Mesenchymal stem cell (in vitro differentiated cells and primary cell): ENCODE measurements at regions not wholly inside any gene's neighbourhood (a gene's known extent, or its start where the extent isn't known, plus 50 kb on each side); places are given as distances from the start of the nearest gene placed in this dataset.

Experiments used
- DNase-seq: peaks from one replicate; pipeline ENCODE4 v3.0.0-alpha.2; 2013
- H2AFZ ChIP-seq: one replicate; pipeline ENCODE4 v1.6.1; 2013; ENCODE audit warnings: low read depth, mild to moderate bottlenecking, control low read depth, inconsistent platforms, low read length, moderate library complexity
- H2AK5ac ChIP-seq: 2 replicates; pipeline ENCODE4 v1.6.1; 2013; ENCODE audit warnings: low read length, moderate library complexity, mild to moderate bottlenecking, inconsistent platforms; ENCODE audit not compliant: severe bottlenecking
- H2BK120ac ChIP-seq: one replicate; pipeline ENCODE4 v1.6.1; 2013; ENCODE audit warnings: low read depth, mild to moderate bottlenecking, inconsistent platforms, low read length, moderate library complexity
- H2BK12ac ChIP-seq, 2 experiments: one replicate each; pipeline ENCODE4 v1.6.1; 2013; ENCODE audit warnings: inconsistent platforms in 2 of 2, low read length in 2 of 2, mild to moderate bottlenecking in 2 of 2, moderate library complexity in 2 of 2, control low read depth in 1 of 2
- H2BK15ac ChIP-seq: one replicate; pipeline ENCODE4 v1.6.1; 2013; ENCODE audit warnings: mild to moderate bottlenecking, low read depth, inconsistent platforms; ENCODE audit not compliant: poor library complexity, severe bottlenecking
- H2BK5ac ChIP-seq: 2 replicates; pipeline ENCODE4 v1.6.1; 2013; ENCODE audit warnings: low read depth, mild to moderate bottlenecking, low read length, control low read depth, inconsistent platforms; ENCODE audit not compliant: poor library complexity, severe bottlenecking
- H3K14ac ChIP-seq, 2 experiments: one replicate each; pipeline ENCODE4 v1.6.1; 2013; ENCODE audit warnings: inconsistent platforms in 2 of 2, low read length in 2 of 2, control low read depth in 1 of 2, mild to moderate bottlenecking in 1 of 2, moderate library complexity in 1 of 2
- H3K18ac ChIP-seq, 2 experiments: one replicate each; pipeline ENCODE4 v1.6.1; 2013; ENCODE audit warnings: inconsistent platforms in 2 of 2, low read length in 2 of 2, control low read depth in 1 of 2, low read depth in 1 of 2, mild to moderate bottlenecking in 1 of 2
- H3K23ac ChIP-seq, 2 experiments: one replicate each; pipeline ENCODE4 v1.6.1; 2013; ENCODE audit warnings: inconsistent platforms in 2 of 2, low read length in 2 of 2, mild to moderate bottlenecking in 2 of 2, moderate library complexity in 2 of 2, control low read depth in 1 of 2
- H3K27ac ChIP-seq: 2 replicates; pipeline ENCODE4 v1.5.1; 2013; ENCODE audit warnings: mild to moderate bottlenecking, moderate library complexity, low read length, control low read depth, inconsistent platforms; ENCODE audit not compliant: poor library complexity, severe bottlenecking
- H3K27me3 ChIP-seq, 2 experiments: 2 replicates each; pipeline versions ENCODE4 v1.6.1 to v1.7.0; 2013; ENCODE audit warnings: low read length in 2 of 2, mild to moderate bottlenecking in 2 of 2, moderate library complexity in 2 of 2, control low read depth in 1 of 2, inconsistent platforms in 1 of 2; ENCODE audit not compliant: control insufficient read depth in 1 of 2, insufficient read depth in 1 of 2
- H3K36me3 ChIP-seq, 2 experiments: 2 replicates each; pipeline versions ENCODE4 v1.6.1 to v1.7.0; 2013; ENCODE audit warnings: low read length in 2 of 2, control low read depth in 1 of 2, inconsistent platforms in 1 of 2, low read depth in 1 of 2, mild to moderate bottlenecking in 1 of 2; ENCODE audit not compliant: insufficient read depth in 2 of 2, control insufficient read depth in 1 of 2
- H3K4ac ChIP-seq, 2 experiments: one replicate each; pipeline ENCODE4 v1.6.1; 2013; ENCODE audit warnings: inconsistent platforms in 2 of 2, low read length in 2 of 2, mild to moderate bottlenecking in 2 of 2, moderate library complexity in 2 of 2, control low read depth in 1 of 2, low read depth in 1 of 2
- H3K4me1 ChIP-seq: 2 replicates; pipeline ENCODE4 v1.6.1; 2013; ENCODE audit warnings: low read depth, low read length, control low read depth; ENCODE audit not compliant: control insufficient read depth, insufficient read depth
- H3K4me2 ChIP-seq: 2 replicates; pipeline ENCODE4 v1.6.1; 2013; ENCODE audit warnings: low read length, mild to moderate bottlenecking, inconsistent platforms; ENCODE audit not compliant: poor library complexity, severe bottlenecking
- H3K4me3 ChIP-seq, 2 experiments: 2 replicates each; pipeline versions ENCODE4 v1.5.1 to v1.7.0; 2013; ENCODE audit warnings: low read length in 2 of 2, mild to moderate bottlenecking in 2 of 2, control low read depth in 1 of 2, low read depth in 1 of 2; ENCODE audit not compliant: insufficient read depth in 1 of 2
- H3K79me1 ChIP-seq: replicated peaks from 2 replicates; pipeline ENCODE4 v1.6.1; 2013; ENCODE audit warnings: mild to moderate bottlenecking, control low read depth, low read length, inconsistent platforms; ENCODE audit not compliant: poor library complexity, severe bottlenecking
- H3K9ac ChIP-seq: 2 replicates; pipeline ENCODE4 v1.7.0; 2013; ENCODE audit warnings: mild to moderate bottlenecking, low read length, moderate library complexity
- H3K9me3 ChIP-seq: 2 replicates; pipeline ENCODE4 v1.7.0; 2013; ENCODE audit warnings: mild to moderate bottlenecking, low read length; ENCODE audit not compliant: control insufficient read depth
- H4K8ac ChIP-seq: one replicate; pipeline ENCODE4 v1.6.1; 2013; ENCODE audit warnings: inconsistent platforms, mild to moderate bottlenecking, low read length, moderate library complexity
- H4K91ac ChIP-seq: one replicate; pipeline ENCODE4 v1.6.1; 2013; ENCODE audit warnings: mild to moderate bottlenecking, low read length, inconsistent platforms
- WGBS: methylation state at CpG from one replicate; pipeline ENCODE4 v1.1.7; 2013; ENCODE audit warnings: mixed read lengths; 5-methylcytosine and 5-hydroxymethylcytosine counted together

DNA sequence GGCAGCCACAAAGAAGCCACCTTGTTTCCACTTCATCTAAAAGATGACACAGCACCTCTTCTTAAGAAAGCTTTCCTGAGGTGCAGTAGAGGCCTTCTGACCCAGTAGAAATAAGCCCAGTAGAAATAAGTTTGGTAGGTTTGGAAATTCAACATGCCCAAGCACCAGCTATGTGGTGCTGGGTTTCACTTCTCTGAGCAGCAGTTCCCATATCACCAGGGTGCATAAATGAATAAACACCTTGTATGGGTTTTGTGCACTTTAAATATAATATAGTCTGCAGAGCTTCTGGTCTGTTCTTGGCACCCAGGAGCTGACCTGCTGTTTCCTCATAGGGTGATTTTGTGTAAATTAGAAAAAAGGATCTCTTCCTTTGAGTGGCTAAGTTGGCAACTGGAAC lies 492.4 kb upstream of the SORCS1 start:
- no peak overlapping the region for H3K23ac ChIP-seq
- H3K14ac ChIP-seq: no peak overlapping the region
- no peaks in the 10 kb centered on the region for H3K27me3 ChIP-seq
- H3K79me1 ChIP-seq: no peaks in the 10 kb centered on the region
- H2BK15ac ChIP-seq: no peak overlapping the region
- H2AK5ac ChIP-seq: no peak overlapping the region
- no peak overlapping the region for H3K18ac ChIP-seq
- no peak overlapping the region for H3K4ac ChIP-seq
- no peak overlapping the region for H3K27ac ChIP-seq
- no peak overlapping the region for H2BK12ac ChIP-seq
- no peak overlapping the region for H2BK5ac ChIP-seq
- no peak overlapping the region for H3K4me2 ChIP-seq
- H4K8ac ChIP-seq: no peak overlapping the region
- H2BK120ac ChIP-seq: no peak overlapping the region
- H3K36me3 ChIP-seq: no peaks in the 10 kb centered on the region
- H2AFZ ChIP-seq: no peak overlapping the region
- DNase-seq: no peak
- H3K9me3 ChIP-seq: no peaks in the 10 kb centered on the region
- H4K91ac ChIP-seq: no peak overlapping the region
- no peaks in the 10 kb centered on the region for H3K4me1 ChIP-seq
- H3K9ac ChIP-seq: no peak overlapping the region
- no peak overlapping the region for H3K4me3 ChIP-seq

DNA sequence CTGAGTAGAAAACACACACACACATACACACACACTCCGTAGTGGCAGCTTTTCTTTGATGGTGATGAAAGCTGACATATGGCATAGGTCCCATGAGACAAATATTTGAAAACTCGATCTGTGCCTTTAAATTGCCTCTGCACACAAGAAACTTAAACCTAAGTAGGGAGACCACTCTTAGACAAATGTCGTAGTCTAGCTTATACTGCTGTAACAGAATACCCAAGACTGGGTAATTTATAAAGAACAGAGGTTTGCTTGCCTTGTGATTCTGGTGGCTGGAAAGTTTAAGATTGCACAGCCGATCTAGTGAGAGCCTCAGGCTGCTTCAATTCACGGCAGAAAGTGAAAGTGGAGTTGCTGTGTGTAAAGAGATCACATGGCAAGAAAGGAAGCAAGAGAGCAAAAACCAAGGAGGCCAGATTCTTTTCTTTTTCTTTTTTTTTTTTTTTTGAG lies 489.4 kb upstream of the SORCS1 start:
- H2AK5ac ChIP-seq: no peak overlapping the region
- H3K79me1 ChIP-seq: no peaks in the 10 kb centered on the region
- H3K18ac ChIP-seq: no peak overlapping the region
- no peak overlapping the region for H2BK120ac ChIP-seq
- no peaks in the 10 kb centered on the region for H3K4me1 ChIP-seq
- peak overlapping the region; percentile 27 for H3K4me2 ChIP-seq
- no peak overlapping the region for H4K8ac ChIP-seq
- no peaks in the 10 kb centered on the region for H3K9me3 ChIP-seq
- 59% methylated on average over 5 of the region's 5 CpGs for WGBS
- no peak overlapping the region for H2BK12ac ChIP-seq
- H3K4me3 ChIP-seq: peak overlapping the region in 1 of 2 experiments; percentile 80
- no peaks in the 10 kb centered on the region for H3K36me3 ChIP-seq
- no peak overlapping the region for H3K14ac ChIP-seq
- H3K9ac ChIP-seq: peak overlapping the region; percentile 84
- H2AFZ ChIP-seq: no peak overlapping the region
- no peaks in the 10 kb centered on the region for H3K27me3 ChIP-seq
- H3K23ac ChIP-seq: no peak overlapping the region
- no peak overlapping the region for H3K27ac ChIP-seq
- DNase-seq: peak; percentile 65
- H4K91ac ChIP-seq: no peak overlapping the region
- no peak overlapping the region for H3K4ac ChIP-seq
- H2BK5ac ChIP-seq: no peak overlapping the region
- no peak overlapping the region for H2BK15ac ChIP-seq

DNA sequence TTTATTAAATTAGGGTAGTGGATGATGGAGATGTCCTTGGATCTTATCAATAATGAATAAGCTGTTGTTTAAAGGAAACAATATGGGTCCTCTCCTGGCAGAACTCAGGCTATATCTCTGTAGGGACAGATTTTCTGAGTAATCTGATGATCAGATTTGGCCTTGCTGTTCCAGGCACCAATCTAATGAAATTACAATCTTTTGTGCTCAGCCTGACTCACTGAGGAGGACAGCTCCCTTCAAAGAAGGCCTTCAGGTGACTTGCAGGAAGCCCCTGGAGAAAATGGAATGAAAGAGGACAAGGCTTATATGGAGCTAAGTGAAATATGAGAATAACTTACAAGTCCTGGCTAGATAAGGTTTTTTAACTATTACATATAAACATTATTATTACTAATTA lies 486.4 kb upstream of the SORCS1 start:
- no peak overlapping the region for H4K8ac ChIP-seq
- no peaks in the 10 kb centered on the region for H3K9me3 ChIP-seq
- no peaks in the 10 kb centered on the region for H3K27me3 ChIP-seq
- no peak overlapping the region for H2BK120ac ChIP-seq
- no peak for DNase-seq
- H3K4me3 ChIP-seq: no peak overlapping the region
- no peak overlapping the region for H2BK5ac ChIP-seq
- no peaks in the 10 kb centered on the region for H3K4me1 ChIP-seq
- no peak overlapping the region for H3K18ac ChIP-seq
- no peak overlapping the region for H4K91ac ChIP-seq
- H2BK15ac ChIP-seq: no peak overlapping the region
- H3K23ac ChIP-seq: no peak overlapping the region
- H2AFZ ChIP-seq: no peak overlapping the region
- H3K27ac ChIP-seq: no peak overlapping the region
- H3K36me3 ChIP-seq: no peaks in the 10 kb centered on the region
- no peak overlapping the region for H3K4me2 ChIP-seq
- no peak overlapping the region for H2AK5ac ChIP-seq
- H3K14ac ChIP-seq: no peak overlapping the region
- no peak overlapping the region for H3K4ac ChIP-seq
- H3K79me1 ChIP-seq: no peaks in the 10 kb centered on the region
- no peak overlapping the region for H3K9ac ChIP-seq
- no peak overlapping the region for H2BK12ac ChIP-seq

DNA sequence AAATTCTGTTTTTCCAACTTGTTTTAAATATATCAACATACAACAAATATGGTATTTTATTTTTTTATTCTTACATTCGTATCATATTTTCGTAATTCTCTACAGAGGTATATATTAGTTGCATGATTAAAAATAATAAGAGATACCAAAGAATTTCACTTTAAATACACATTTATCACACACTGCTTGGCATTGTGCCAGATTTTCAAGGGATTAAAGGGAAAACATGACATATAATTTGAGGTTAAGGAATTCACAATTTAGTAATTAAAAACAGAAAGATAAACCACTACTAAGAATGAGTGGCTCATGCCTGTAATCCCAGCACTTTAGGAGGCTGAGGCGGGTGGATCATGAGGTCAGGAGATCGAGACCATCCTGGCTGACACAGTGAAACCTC lies 484.7 kb upstream of the SORCS1 start:
- Histone ChIP-seq H3K14ac (no peak overlapping the region), H2AFZ (no peak overlapping the region), H3K9me3 (no peaks in the 10 kb centered on the region), H4K91ac (no peak overlapping the region), H3K4me2 (no peak overlapping the region), H3K4ac (no peak overlapping the region), H3K4me1 (no peaks in the 10 kb centered on the region), H3K27ac (no peak overlapping the region), H2BK5ac (no peak overlapping the region), H3K18ac (no peak overlapping the region), H3K9ac (no peak overlapping the region), H3K23ac (no peak overlapping the region), H3K36me3 (no peaks in the 10 kb centered on the region), H2AK5ac (no peak overlapping the region), H2BK12ac (no peak overlapping the region), H4K8ac (no peak overlapping the region), H3K79me1 (no peaks in the 10 kb centered on the region), H3K27me3 (no peaks in the 10 kb centered on the region), H2BK120ac (no peak overlapping the region), H3K4me3 (no peak overlapping the region), H2BK15ac (no peak overlapping the region)
- no peak for DNase-seq
- WGBS: 75% methylated on average over 2 of the region's 4 CpGs
